Keratinocyte (primary cell): ENCODE measurements at regions not wholly inside any gene's neighbourhood (a gene's known extent, or its start where the extent isn't known, plus 50 kb on each side); places are given as distances from the start of the nearest gene placed in this dataset.

Source experiments
- DNase-seq: peaks from one replicate; pipeline ENCODE4 v3.0.0-alpha.2; 2011; ENCODE audit warnings: low read depth, missing footprints, low spot score
- FAIRE-seq: peaks from 2 replicates; lab custom pipeline; 2011; peaks lifted over from hg19 to GRCh38; lab: Jason Lieb, UNC
- H2AFZ ChIP-seq: 2 replicates; pipeline ENCODE4 v1.6.0; 2012; ENCODE audit warnings: low read length, control low read depth, inconsistent platforms; ENCODE audit not compliant: control insufficient read depth
- H3K27ac ChIP-seq: 2 replicates; pipeline ENCODE4 v1.5.1; 2011; ENCODE audit warnings: low read length; ENCODE audit not compliant: control insufficient read depth, insufficient read depth
- H3K27me3 ChIP-seq: 3 replicates; pipeline ENCODE4 v1.6.0; 2011; ENCODE audit warnings: low read length; ENCODE audit not compliant: control insufficient read depth, insufficient read depth; ENCODE audit errors: extremely low read depth
- H3K36me3 ChIP-seq, 2 experiments: 2 replicates in 1 of 2; 3 replicates in 1 of 2; pipeline ENCODE4 v1.5.1; 2011; ENCODE audit warnings: low read length in 2 of 2, mild to moderate bottlenecking in 1 of 2; ENCODE audit not compliant: control insufficient read depth in 2 of 2, insufficient read depth in 2 of 2; ENCODE audit errors: extremely low read depth in 1 of 2
- H3K4me1 ChIP-seq: 3 replicates; pipeline ENCODE4 v1.5.1; 2011; ENCODE audit warnings: low read length; ENCODE audit not compliant: control insufficient read depth, insufficient read depth; ENCODE audit errors: extremely low read depth
- H3K4me2 ChIP-seq: 3 replicates; pipeline ENCODE4 v1.6.0; 2011; ENCODE audit warnings: low read depth, low read length; ENCODE audit not compliant: control insufficient read depth, insufficient read depth; ENCODE audit errors: extremely low read depth
- H3K4me3 ChIP-seq, 3 experiments: fragments of 200-600 bp in 1 of 3; sonication (generic) in 1 of 3; 2 replicates in 2 of 3; 3 replicates in 1 of 3; pipeline ENCODE4 v1.5.1; 2011 to 2016; ENCODE audit warnings: low read length in 3 of 3, mild to moderate bottlenecking in 3 of 3, control low read depth in 2 of 3, inconsistent platforms in 1 of 3, low read depth in 1 of 3, mixed read lengths in 1 of 3, mixed run types in 1 of 3, moderate library complexity in 1 of 3; ENCODE audit not compliant: control insufficient read depth in 2 of 3, insufficient read depth in 2 of 3; ENCODE audit errors: extremely low read depth in 1 of 3
- H3K79me2 ChIP-seq: 2 replicates; pipeline ENCODE4 v1.6.0; 2012; ENCODE audit warnings: low read length; ENCODE audit not compliant: control insufficient read depth, insufficient read depth
- H3K9ac ChIP-seq: 3 replicates; pipeline ENCODE4 v1.6.0; 2011; ENCODE audit warnings: low read length; ENCODE audit not compliant: control insufficient read depth, insufficient read depth; ENCODE audit errors: extremely low read depth
- H3K9me1 ChIP-seq: 3 replicates; pipeline ENCODE4 v1.6.0; 2011; ENCODE audit warnings: low read length; ENCODE audit not compliant: control insufficient read depth, insufficient read depth; ENCODE audit errors: extremely low read depth
- H3K9me3 ChIP-seq: 2 replicates; pipeline ENCODE4 v1.5.1; 2012; ENCODE audit warnings: low read depth, low read length; ENCODE audit not compliant: control insufficient read depth
- H4K20me1 ChIP-seq: 3 replicates; pipeline ENCODE4 v1.6.0; 2011; ENCODE audit warnings: low read length; ENCODE audit not compliant: control insufficient read depth, insufficient read depth; ENCODE audit errors: extremely low read depth
- CTCF ChIP-seq, 3 experiments: IDR thresholded peaks in 1 of 3; conservative IDR thresholded peaks in 1 of 3; optimal IDR thresholded peaks in 1 of 3; 2 replicates in 2 of 3; 3 replicates in 1 of 3; pipeline versions ENCODE3 to v1.5.1; 2011; ENCODE audit warnings: low read length in 3 of 3, mild to moderate bottlenecking in 3 of 3, moderate library complexity in 2 of 3, control low read depth in 1 of 3, inconsistent platforms in 1 of 3; ENCODE audit not compliant: insufficient read depth in 2 of 3; ENCODE audit errors: extremely low read depth in 1 of 3
- EZH2 ChIP-seq: IDR thresholded peaks from one replicate; pipeline ENCODE4 v1.6.1; 2012; ENCODE audit warnings: inconsistent platforms, mild to moderate bottlenecking, low read length, moderate library complexity
- dilution Hi-C: fragments of 300-500 bp; cut with MboI; formaldehyde crosslinking; loops from one replicate; pipeline ENCODE4 v1.7.0; 2020; ENCODE audit warnings: low sequenced_read_pairs; ENCODE audit not compliant: extremely low pct_ligation_motif_present

- no peaks in the 10 kb centered on the region for H3K79me2 ChIP-seq
- no peak overlapping the region for H3K27ac ChIP-seq
- no peaks in the 10 kb centered on the region for H3K9me1 ChIP-seq
- H3K9me3 ChIP-seq = peaks cover 3% of the 10 kb centered on the region
- H3K4me3 ChIP-seq = no peak overlapping the region
- peaks cover 5% of the 10 kb centered on the region for H3K4me1 ChIP-seq
- H4K20me1 ChIP-seq = no peaks in the 10 kb centered on the region
- no peak overlapping the region for H3K9ac ChIP-seq
- no peak for TF ChIP-seq EZH2
- TF ChIP-seq CTCF (optimal IDR thresholded peaks at IDR 0.05 in 1 of 3, IDR thresholded peaks at IDR 0.05 in 1 of 3, conservative IDR thresholded peaks at IDR 0.05 in 1 of 3; ENCODE audit: extremely low read depth in 1 of 3, insufficient read depth in 2 of 3, low read length in 3 of 3) = no peak
- no peaks in the 10 kb centered on the region for H3K36me3 ChIP-seq
- dilution Hi-C loops = no loop called here
- FAIRE-seq (no peak), DNase-seq (no peak)
- peaks cover 2% of the 10 kb centered on the region for H3K27me3 ChIP-seq
- peak overlapping the region; percentile 25 for H3K4me2 ChIP-seq
- H2AFZ ChIP-seq = no peak overlapping the region
Measured at GRCh38 chr10:78890506-78890905, 178.3 kb upstream of the ZMIZ1 start.

- Histone ChIP-seq H3K9ac (no peak overlapping the region), H4K20me1 (no peaks in the 10 kb centered on the region), H3K27ac (no peak overlapping the region), H3K4me3 (no peak overlapping the region), H3K27me3 (peaks cover 2% of the 10 kb centered on the region), H3K36me3 (no peaks in the 10 kb centered on the region), H3K4me1 (peaks cover 5% of the 10 kb centered on the region), H2AFZ (no peak overlapping the region), H3K9me3 (no peaks in the 10 kb centered on the region), H3K4me2 (no peak overlapping the region), H3K9me1 (no peaks in the 10 kb centered on the region), H3K79me2 (no peaks in the 10 kb centered on the region)
- dilution Hi-C loops = no loop called here
- DNase-seq (no peak), FAIRE-seq (no peak)
- TF ChIP-seq EZH2 (no peak), CTCF (optimal IDR thresholded peaks at IDR 0.05 in 1 of 3, IDR thresholded peaks at IDR 0.05 in 1 of 3, conservative IDR thresholded peaks at IDR 0.05 in 1 of 3; ENCODE audit: extremely low read depth in 1 of 3, insufficient read depth in 2 of 3, low read length in 3 of 3) (no peak)
Measured at GRCh38 chr10:78891741-78892140, 177.0 kb upstream of the ZMIZ1 start.
